ENCODE measurements at regions not wholly inside any gene's neighbourhood (a gene's known extent, or its start where the extent isn't known, plus 50 kb on each side); places are given as distances from the start of the nearest gene placed in this dataset.
A peak's percentile ranks its signal among the peaks of the same experiment; 100 is the strongest.

- Histone ChIP-seq H3K79me2 (ENCODE audit: insufficient read depth) (no peaks in the 10 kb centered on the region), H3K4me3 (no peak overlapping the region), H2AFZ (peak overlapping the region; percentile 68; the same call in 1 of the 2 replicates), H3K27me3 (replicated peaks; ENCODE audit: insufficient read depth) (no peaks in the 10 kb centered on the region), H3K4me1 (ENCODE audit: insufficient read depth) (peaks cover 43% of the 10 kb centered on the region), H3F3A (ENCODE audit: insufficient read depth) (peaks cover 42% of the 10 kb centered on the region), H3K36me3 (ENCODE audit: low read depth) (no peaks in the 10 kb centered on the region), H3K9ac (no peak overlapping the region), H3K9me2 (ENCODE audit: insufficient read depth) (no peaks in the 10 kb centered on the region), H3K27ac (no peak overlapping the region), H3K4me2 (ENCODE audit: unreplicated experiment) (no peak overlapping the region), H3K9me3 (ENCODE audit: low read depth) (no peaks in the 10 kb centered on the region), H4K20me1 (ENCODE audit: insufficient read depth) (no peaks in the 10 kb centered on the region)
- DNase-seq, result no peak
- no peak for TF ChIP-seq EZH2phosphoT487 (IDR thresholded peaks at IDR 0.05; ENCODE audit: insufficient read depth, low read depth)
- TF ChIP-seq EZH2 (IDR thresholded peaks at IDR 0.05; ENCODE audit: insufficient read depth, poor library complexity, severe bottlenecking), result no peak
- in situ Hi-C loops (cut with MboI), result no loop called here
- 68 to 70% methylated on average over 4 of the region's 4 CpGs for WGBS, 2 experiments (ENCODE audit: low coverage in 1 of 2, low lambda C conversion rate in 2 of 2, missing lambda C conversion rate in 2 of 2)
Measured at GRCh38 chr6:165012183-165012582, 297.2 kb downstream of the C6orf118 start.

DNA sequence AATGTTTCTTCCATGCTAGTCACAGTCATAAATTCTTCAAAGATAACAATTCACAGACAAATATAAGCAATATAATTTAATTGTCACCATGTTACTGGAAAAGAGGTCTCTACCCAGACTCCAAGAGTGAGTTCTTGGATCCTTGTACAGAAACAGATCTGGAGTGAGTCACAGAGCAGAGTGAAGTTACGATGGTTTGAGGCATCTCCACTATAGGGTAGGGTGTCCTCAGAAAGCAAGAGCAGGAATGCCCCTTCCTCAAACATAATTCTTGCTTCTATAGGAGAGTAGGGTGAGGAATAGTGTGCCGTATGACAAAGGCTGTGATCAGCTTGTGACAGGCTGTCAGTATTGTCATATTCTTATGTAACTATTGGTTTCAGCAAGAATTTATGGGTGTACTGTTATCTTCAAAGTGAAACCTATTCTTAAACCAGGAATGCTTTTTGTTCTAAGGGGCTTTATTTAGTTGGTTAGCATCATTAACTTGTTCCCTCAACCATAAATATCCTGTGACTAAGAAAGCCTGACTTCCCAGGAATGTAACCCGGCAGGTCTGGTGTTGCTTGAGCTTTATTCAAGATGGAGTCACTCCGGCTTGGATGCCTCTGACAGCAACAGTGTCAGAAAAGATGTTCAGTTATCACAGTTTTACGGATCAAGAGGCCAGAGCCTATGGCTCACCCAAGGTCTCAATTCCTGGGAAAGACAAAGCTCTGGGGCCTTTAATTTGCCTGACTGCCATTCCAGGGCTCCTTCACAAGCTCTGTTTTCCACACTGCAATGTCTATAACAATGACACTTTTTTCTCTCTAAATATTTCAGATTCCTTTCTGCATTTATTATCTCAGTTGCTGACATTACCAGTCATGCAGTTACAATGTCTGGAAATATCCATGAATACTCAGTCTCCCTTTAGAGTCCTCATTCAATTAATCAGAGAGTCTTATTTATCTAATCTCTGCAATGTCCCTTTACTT, 298.6 kb downstream of the C6orf118 start:
- no peaks in the 10 kb centered on the region for H3K79me2 ChIP-seq (ENCODE audit: insufficient read depth)
- no peak overlapping the region for H3K9ac ChIP-seq
- H3K4me1 ChIP-seq (ENCODE audit: insufficient read depth), result peaks cover 43% of the 10 kb centered on the region
- H3K4me2 ChIP-seq (ENCODE audit: unreplicated experiment), result peak overlapping the region; percentile 68
- peak overlapping the region; percentile 68 for H2AFZ ChIP-seq
- in situ Hi-C loops (cut with MboI), result no loop called here
- H3K9me2 ChIP-seq (ENCODE audit: insufficient read depth), result no peaks in the 10 kb centered on the region
- peak overlapping the region; percentile 59 for H3K27ac ChIP-seq
- H3K27me3 ChIP-seq (replicated peaks; ENCODE audit: insufficient read depth), result no peaks in the 10 kb centered on the region
- H3K36me3 ChIP-seq (ENCODE audit: low read depth), result no peaks in the 10 kb centered on the region
- peak overlapping the region; percentile 57 for H3K4me3 ChIP-seq
- H3F3A ChIP-seq (ENCODE audit: insufficient read depth), result peaks cover 42% of the 10 kb centered on the region
- H3K9me3 ChIP-seq (ENCODE audit: low read depth), result no peaks in the 10 kb centered on the region
- H4K20me1 ChIP-seq (ENCODE audit: insufficient read depth), result no peaks in the 10 kb centered on the region
- TF ChIP-seq EZH2 (IDR thresholded peaks at IDR 0.05; ENCODE audit: insufficient read depth, poor library complexity, severe bottlenecking) (no peak), EZH2phosphoT487 (IDR thresholded peaks at IDR 0.05; ENCODE audit: insufficient read depth, low read depth) (no peak)
- 18 to 27% methylated on average over 5 of the region's 5 CpGs for WGBS, 2 experiments (ENCODE audit: low coverage in 1 of 2, low lambda C conversion rate in 2 of 2, missing lambda C conversion rate in 2 of 2)
- peak; percentile 61 for DNase-seq

DNA sequence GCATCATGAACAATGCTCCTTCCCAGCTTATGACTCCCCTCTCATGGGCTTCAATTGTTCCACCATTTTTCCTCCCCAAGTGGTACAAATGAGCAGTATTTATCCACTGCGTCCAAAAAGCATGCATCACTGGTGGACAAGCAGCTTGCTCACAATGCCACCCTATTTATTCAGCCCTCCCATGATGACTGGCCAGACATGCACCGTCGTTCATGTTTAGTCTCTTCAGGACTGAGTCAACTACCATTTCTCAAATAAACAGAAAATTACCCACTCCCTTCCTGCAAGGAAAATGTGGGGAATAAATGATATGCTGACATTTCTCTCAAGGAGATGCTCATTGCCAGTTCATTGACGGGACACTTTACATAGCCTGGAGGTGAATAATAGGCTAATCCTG, 300.4 kb downstream of the C6orf118 start:
- H3K9me2 ChIP-seq (ENCODE audit: insufficient read depth), result no peaks in the 10 kb centered on the region
- peaks cover 41% of the 10 kb centered on the region for H3K4me1 ChIP-seq (ENCODE audit: insufficient read depth)
- H3K36me3 ChIP-seq (ENCODE audit: low read depth), result no peaks in the 10 kb centered on the region
- no peaks in the 10 kb centered on the region for H3K27me3 ChIP-seq (replicated peaks; ENCODE audit: insufficient read depth)
- peak overlapping the region; percentile 30 for H3K4me2 ChIP-seq (ENCODE audit: unreplicated experiment)
- in situ Hi-C loops (cut with MboI), result no loop called here
- no peaks in the 10 kb centered on the region for H4K20me1 ChIP-seq (ENCODE audit: insufficient read depth)
- peaks cover 40% of the 10 kb centered on the region for H3F3A ChIP-seq (ENCODE audit: insufficient read depth)
- no peaks in the 10 kb centered on the region for H3K79me2 ChIP-seq (ENCODE audit: insufficient read depth)
- WGBS, 2 experiments (ENCODE audit: low coverage in 1 of 2, low lambda C conversion rate in 2 of 2, missing lambda C conversion rate in 2 of 2), result 8 to 13% methylated on average over 4 of the region's 4 CpGs
- no peaks in the 10 kb centered on the region for H3K9me3 ChIP-seq (ENCODE audit: low read depth)
- H3K9ac ChIP-seq, result no peak overlapping the region
- TF ChIP-seq EZH2phosphoT487 (IDR thresholded peaks at IDR 0.05; ENCODE audit: insufficient read depth, low read depth), result no peak
- no peak for TF ChIP-seq EZH2 (IDR thresholded peaks at IDR 0.05; ENCODE audit: insufficient read depth, poor library complexity, severe bottlenecking)
- peak; percentile 76 for DNase-seq
- peak overlapping the region; percentile 68 for H2AFZ ChIP-seq
- peak overlapping the region; percentile 59 for H3K27ac ChIP-seq
- no peak overlapping the region for H3K4me3 ChIP-seq

GRCh38 chr6:165002866-165003265, 306.5 kb downstream of the C6orf118 start:
- no peak for DNase-seq
- no peaks in the 10 kb centered on the region for H4K20me1 ChIP-seq (ENCODE audit: insufficient read depth)
- no peaks in the 10 kb centered on the region for H3K9me3 ChIP-seq (ENCODE audit: low read depth)
- H3K27ac ChIP-seq, result no peak overlapping the region
- 0 out of 2 replicates have a peak overlapping the region, but pooled peaks have one; percentile 6 for H2AFZ ChIP-seq
- H3K9me2 ChIP-seq (ENCODE audit: insufficient read depth), result no peaks in the 10 kb centered on the region
- no peak overlapping the region for H3K4me2 ChIP-seq (ENCODE audit: unreplicated experiment)
- no peaks in the 10 kb centered on the region for H3K79me2 ChIP-seq (ENCODE audit: insufficient read depth)
- WGBS, 2 experiments (ENCODE audit: low coverage in 1 of 2, low lambda C conversion rate in 2 of 2, missing lambda C conversion rate in 2 of 2), result 62 to 65% methylated on average over 11 of the region's 11 CpGs
- in situ Hi-C loops (cut with MboI), result no loop called here
- H3K36me3 ChIP-seq (ENCODE audit: low read depth), result no peaks in the 10 kb centered on the region
- H3K9ac ChIP-seq, result no peak overlapping the region
- no peaks in the 10 kb centered on the region for H3K4me1 ChIP-seq (ENCODE audit: insufficient read depth)
- no peaks in the 10 kb centered on the region for H3K27me3 ChIP-seq (replicated peaks; ENCODE audit: insufficient read depth)
- TF ChIP-seq EZH2 (IDR thresholded peaks at IDR 0.05; ENCODE audit: insufficient read depth, poor library complexity, severe bottlenecking) (no peak), EZH2phosphoT487 (IDR thresholded peaks at IDR 0.05; ENCODE audit: insufficient read depth, low read depth) (no peak)
- no peak overlapping the region for H3K4me3 ChIP-seq
- no peaks in the 10 kb centered on the region for H3F3A ChIP-seq (ENCODE audit: insufficient read depth)
